Activated CD4-positive, alpha-beta T cell treated with anti-CD3 and anti-CD28 coated beads, Interleukin-2, amount 50 U/mL, for 16 hours (primary cell): ENCODE measurements at regions not wholly inside any gene's neighbourhood (a gene's known extent, or its start where the extent isn't known, plus 50 kb on each side); places are given as distances from the start of the nearest gene placed in this dataset.
"Not testable (repeated sequence)": the region's sequence is repeated elsewhere in the genome, so short reads cannot be mapped to it uniquely, and the experiment has no call there.

Experiments used
- DNase-seq: peaks from one replicate; pipeline ENCODE4 v3.0.0-alpha.2; 2020

- DNase-seq, result no peak
These were observed 420.1 kb upstream of the MCTP2 start for GRCh38 chr15:93811305-93811704.

GRCh38 chr15:93809516-93809915, 421.8 kb upstream of the MCTP2 start:
- DNase-seq, result no peak

- no peak for DNase-seq
These were observed 427.8 kb upstream of the MCTP2 start for GRCh38 chr15:93803421-93804152.

- no peak for DNase-seq
These were observed 430.2 kb upstream of the MCTP2 start for GRCh38 chr15:93801206-93801605.

- no peak for DNase-seq
These were observed 430.6 kb upstream of the MCTP2 start for GRCh38 chr15:93800805-93801204.

GRCh38 chr15:93789441-93789840, 441.9 kb upstream of the MCTP2 start:
- DNase-seq, result no peak

GRCh38 chr15:93780073-93780472, 451.3 kb upstream of the MCTP2 start:
- DNase-seq, result no peak

GRCh38 chr15:93779341-93779740, 452.0 kb upstream of the MCTP2 start:
- no peak for DNase-seq

- DNase-seq, result no peak
These were observed 459.9 kb upstream of the MCTP2 start for GRCh38 chr15:93771196-93772030.

GRCh38 chr15:93770788-93771187, 460.6 kb upstream of the MCTP2 start:
- DNase-seq, result no peak

- no peak for DNase-seq
These were observed 469.3 kb upstream of the MCTP2 start for GRCh38 chr15:93762036-93762435.

GRCh38 chr15:93759629-93760028, 471.7 kb upstream of the MCTP2 start:
- DNase-seq, result no peak

GRCh38 chr15:93758824-93759223, 472.5 kb upstream of the MCTP2 start:
- no peak for DNase-seq

GRCh38 chr15:93748710-93749109, 482.7 kb upstream of the MCTP2 start:
- no peak for DNase-seq

GRCh38 chr15:93734976-93735375, 496.4 kb upstream of the MCTP2 start:
- not testable (repeated sequence) for DNase-seq

- DNase-seq, result no peak
These were observed 500.6 kb upstream of the MCTP2 start for GRCh38 chr15:93730724-93731123.

GRCh38 chr15:93722165-93722564, 509.2 kb upstream of the MCTP2 start:
- no peak for DNase-seq

GRCh38 chr15:93720607-93721006, 510.8 kb upstream of the MCTP2 start:
- no peak for DNase-seq

- DNase-seq, result no peak
These were observed 511.4 kb upstream of the MCTP2 start for GRCh38 chr15:93719921-93720351.

GRCh38 chr15:93716615-93717231, 514.6 kb upstream of the MCTP2 start:
- DNase-seq, result no peak

- DNase-seq, result no peak
These were observed 521.7 kb upstream of the MCTP2 start for GRCh38 chr15:93709708-93710107.

GRCh38 chr15:93708724-93709445, 522.5 kb upstream of the MCTP2 start:
- no peak for DNase-seq

GRCh38 chr15:93707751-93708150, 523.6 kb upstream of the MCTP2 start:
- DNase-seq, result no peak
